B cell (primary cell): ENCODE measurements at regions not wholly inside any gene's neighbourhood (a gene's known extent, or its start where the extent isn't known, plus 50 kb on each side); places are given as distances from the start of the nearest gene placed in this dataset.

Experiments used
- ATAC-seq: fragments of 200-7000 bp; cut with Tn5 transposase; one replicate; pipeline ENCODE4 v1.10.0; 2021; ENCODE audit warnings: low read depth, mild to moderate bottlenecking, moderate number of reproducible peaks, moderate library complexity
- CTCF ChIA-PET: fragments of 350-600 bp; sonication (Branson Sonifier 250); formaldehyde crosslinking; loops from one replicate; lab custom pipeline; 2021; ENCODE audit warnings: antibody characterized with exemption, inconsistent platforms; lab: Charles Lee
- POLR2A ChIA-PET: fragments of 350-600 bp; sonication (Branson Sonifier 250); formaldehyde crosslinking; loops from one replicate; lab custom pipeline; 2021; ENCODE audit warnings: antibody characterized with exemption; lab: Charles Lee
- DNase-seq: peaks from one replicate; pipeline ENCODE4 v3.0.0; 2013
- H2AFZ ChIP-seq: 2 replicates; pipeline ENCODE4 v1.6.1; 2012; ENCODE audit warnings: mild to moderate bottlenecking, low read depth, low read length; ENCODE audit not compliant: insufficient read depth, poor library complexity, severe bottlenecking
- H3K27ac ChIP-seq, 2 donors: 1 replicate in 1 of 2; 2 replicates in 1 of 2; pipeline ENCODE4 v1.5.1; 2012 to 2013; ENCODE audit warnings: low read length in 2 of 2, mild to moderate bottlenecking in 2 of 2, moderate library complexity in 1 of 2
- H3K27me3 ChIP-seq, 4 experiments: fragments of 200-600 bp in 1 of 4; sonication (generic) in 1 of 4; replicated peaks in 1 of 4; 1 replicate in 2 of 4; 2 replicates in 2 of 4; pipeline versions ENCODE4 v1.6.1 to v1.7.0; 2013 to 2016; ENCODE audit warnings: low read length in 3 of 4, mild to moderate bottlenecking in 2 of 4, mixed read lengths in 1 of 4, moderate library complexity in 1 of 4; ENCODE audit not compliant: insufficient read depth in 4 of 4, control insufficient read depth in 3 of 4; ENCODE audit errors: control extremely low read depth in 1 of 4
- H3K36me3 ChIP-seq, 2 experiments: replicated peaks in 1 of 2; 1 replicate in 1 of 2; 2 replicates in 1 of 2; pipeline versions ENCODE4 v1.6.1 to v1.7.1; 2013; ENCODE audit warnings: low read length in 1 of 2; ENCODE audit not compliant: insufficient read depth in 2 of 2, control insufficient read depth in 1 of 2; ENCODE audit errors: control extremely low read depth in 1 of 2, extremely low read depth in 1 of 2
- H3K4me1 ChIP-seq, 2 donors: fragments of 200-600 bp in 1 of 2; sonication (generic) in 1 of 2; 1 replicate in 1 of 2; 2 replicates in 1 of 2; pipeline versions ENCODE4 v1.5.1 to v1.6.1; 2013 to 2017; ENCODE audit warnings: low read length in 2 of 2; ENCODE audit not compliant: control insufficient read depth in 2 of 2, insufficient read depth in 2 of 2
- H3K4me2 ChIP-seq: replicated peaks from 2 replicates; pipeline ENCODE3; 2012; ENCODE audit warnings: mild to moderate bottlenecking, low read depth, low read length; ENCODE audit not compliant: poor library complexity, severe bottlenecking
- H3K4me3 ChIP-seq, 5 experiments: fragments of 200-600 bp in 1 of 5; sonication (generic) in 1 of 5; 1 replicate in 3 of 5; 2 replicates in 2 of 5; pipeline versions ENCODE4 v1.5.1 to v1.7.0; 2011 to 2016; ENCODE audit warnings: low read length in 4 of 5, mild to moderate bottlenecking in 4 of 5, low read depth in 2 of 5, control low read depth in 1 of 5, moderate library complexity in 1 of 5; ENCODE audit not compliant: insufficient read depth in 1 of 5; ENCODE audit errors: control extremely low read depth in 1 of 5, extremely low read depth in 1 of 5
- H3K79me2 ChIP-seq: fragments of 200-600 bp; sonication (generic); one replicate; pipeline ENCODE4 v1.6.0; 2016; ENCODE audit warnings: low read length; ENCODE audit not compliant: control insufficient read depth, insufficient read depth
- H3K9ac ChIP-seq: fragments of 200-600 bp; sonication (generic); 2 replicates; pipeline ENCODE4 v1.6.1; 2017; ENCODE audit warnings: mild to moderate bottlenecking, low read length, moderate library complexity
- H3K9me3 ChIP-seq, 3 donors: one replicate each; pipeline versions ENCODE4 v1.6.1 to v1.7.1; 2013; ENCODE audit warnings: low read length in 2 of 3; ENCODE audit not compliant: control insufficient read depth in 2 of 3, insufficient read depth in 1 of 3; ENCODE audit errors: control extremely low read depth in 1 of 3
- H4K20me1 ChIP-seq: 2 replicates; pipeline ENCODE4 v1.6.0; 2012; ENCODE audit warnings: mild to moderate bottlenecking, low read length; ENCODE audit not compliant: insufficient read depth, control insufficient read depth, poor library complexity, severe bottlenecking
- H3K27ac Mint-ChIP-seq: one replicate; pipeline ENCODE4 v1.8.0; 2021; ENCODE audit warnings: mixed read lengths
- H3K27me3 Mint-ChIP-seq: one replicate; pipeline ENCODE4 v1.8.0; 2021; ENCODE audit warnings: mixed read lengths
- H3K4me1 Mint-ChIP-seq: one replicate; pipeline ENCODE4 v1.8.0; 2021; ENCODE audit warnings: mixed read lengths
- H3K4me3 Mint-ChIP-seq: one replicate; pipeline ENCODE4 v1.8.0; 2021; ENCODE audit warnings: mixed read lengths
- H3K9me3 Mint-ChIP-seq: one replicate; pipeline ENCODE4 v1.8.0; 2022; ENCODE audit warnings: mixed read lengths; ENCODE audit not compliant: insufficient read depth
- EZH2 ChIP-seq: IDR thresholded peaks from 2 replicates; pipeline ENCODE4 v1.6.1; 2012; ENCODE audit warnings: borderline replicate concordance, low read depth, mild to moderate bottlenecking, moderate library complexity, low read length; ENCODE audit not compliant: insufficient read depth, poor library complexity, severe bottlenecking
- WGBS: methylation state at CpG from one replicate; pipeline ENCODE4 v1.1.5; 2013; ENCODE audit warnings: missing lambda C conversion rate; ENCODE audit not compliant: insufficient coverage; 5-methylcytosine and 5-hydroxymethylcytosine counted together
- intact Hi-C: fragments of 100-400 bp; cut with micrococcal nuclease; formaldehyde crosslinking; loops from one replicate; pipeline ENCODE4 v1.10.0; 2022
- TF ChIP-seq, protein P1 (sequence below): fragments of 200-600 bp; IDR thresholded peaks from one replicate; pipeline ENCODE4 v1.8.0; 2022; ENCODE audit warnings: antibody characterized with exemption, mild to moderate bottlenecking

DNA sequence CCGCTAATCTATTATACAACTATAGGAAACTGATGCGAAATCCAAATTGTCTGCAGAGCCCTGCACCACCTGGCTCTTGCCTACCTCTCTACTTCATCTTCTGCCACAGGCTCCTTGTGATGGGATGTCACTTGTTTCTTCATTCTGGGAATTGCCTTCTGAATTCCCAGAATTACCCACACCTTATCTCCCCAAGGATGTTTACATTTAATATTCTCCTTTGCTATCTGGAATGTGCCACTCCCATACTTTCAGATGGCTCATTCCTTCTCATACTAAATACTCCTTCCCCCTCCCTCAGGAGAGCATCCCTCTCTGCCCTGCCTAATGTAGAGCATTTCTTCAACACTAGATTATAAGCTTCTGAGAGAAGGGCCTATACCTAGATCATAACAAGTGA lies 573.1 kb downstream of the GALC start:
- no peak overlapping the region for H3K27ac Mint-ChIP-seq
- TF ChIP-seq, protein P1, sequence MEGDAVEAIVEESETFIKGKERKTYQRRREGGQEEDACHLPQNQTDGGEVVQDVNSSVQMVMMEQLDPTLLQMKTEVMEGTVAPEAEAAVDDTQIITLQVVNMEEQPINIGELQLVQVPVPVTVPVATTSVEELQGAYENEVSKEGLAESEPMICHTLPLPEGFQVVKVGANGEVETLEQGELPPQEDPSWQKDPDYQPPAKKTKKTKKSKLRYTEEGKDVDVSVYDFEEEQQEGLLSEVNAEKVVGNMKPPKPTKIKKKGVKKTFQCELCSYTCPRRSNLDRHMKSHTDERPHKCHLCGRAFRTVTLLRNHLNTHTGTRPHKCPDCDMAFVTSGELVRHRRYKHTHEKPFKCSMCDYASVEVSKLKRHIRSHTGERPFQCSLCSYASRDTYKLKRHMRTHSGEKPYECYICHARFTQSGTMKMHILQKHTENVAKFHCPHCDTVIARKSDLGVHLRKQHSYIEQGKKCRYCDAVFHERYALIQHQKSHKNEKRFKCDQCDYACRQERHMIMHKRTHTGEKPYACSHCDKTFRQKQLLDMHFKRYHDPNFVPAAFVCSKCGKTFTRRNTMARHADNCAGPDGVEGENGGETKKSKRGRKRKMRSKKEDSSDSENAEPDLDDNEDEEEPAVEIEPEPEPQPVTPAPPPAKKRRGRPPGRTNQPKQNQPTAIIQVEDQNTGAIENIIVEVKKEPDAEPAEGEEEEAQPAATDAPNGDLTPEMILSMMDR = no peak
- no peak for TF ChIP-seq EZH2
- Histone ChIP-seq H2AFZ (no peak overlapping the region), H3K9me3 (peaks cover 0 to 5% (median 0%) of the 10 kb centered on the region in 3 donors), H3K4me3 (no peak overlapping the region), H3K36me3 (no peaks in the 10 kb centered on the region), H3K27me3 (no peaks in the 10 kb centered on the region), H3K4me1 (no peaks in the 10 kb centered on the region), H3K4me2 (no peak overlapping the region), H4K20me1 (no peaks in the 10 kb centered on the region), H3K9ac (no peak overlapping the region), H3K79me2 (no peaks in the 10 kb centered on the region), H3K27ac (no peak overlapping the region)
- no CpG with 5 or more reads among the region's 2 CpGs for WGBS
- no peak overlapping the region for H3K4me3 Mint-ChIP-seq
- DNase-seq = no peak
- ATAC-seq = no peak
- intact Hi-C loops = no loop called here
- ChIA-PET POLR2A (no interaction called here), CTCF (no interaction called here)
- H3K27me3 Mint-ChIP-seq = no peaks in the 10 kb centered on the region
- H3K9me3 Mint-ChIP-seq = peaks cover 4% of the 10 kb centered on the region
- H3K4me1 Mint-ChIP-seq = no peaks in the 10 kb centered on the region

- H3K9me3 ChIP-seq = peaks cover 0 to 3% (median 0%) of the 10 kb centered on the region in 3 donors
- Mint-ChIP-seq H3K9me3 (peaks cover 5% of the 10 kb centered on the region), H3K4me1 (no peaks in the 10 kb centered on the region), H3K27ac (no peak overlapping the region), H3K4me3 (no peak overlapping the region), H3K27me3 (no peaks in the 10 kb centered on the region)
- no peak overlapping the region for H3K9ac ChIP-seq
- peak; percentile 1 for DNase-seq
- no peaks in the 10 kb centered on the region for H4K20me1 ChIP-seq
- H3K27ac ChIP-seq = no peak overlapping the region
- no peak overlapping the region for H3K4me2 ChIP-seq
- H3K79me2 ChIP-seq = no peaks in the 10 kb centered on the region
- TF ChIP-seq, protein P1 = no peak
- TF ChIP-seq EZH2 = no peak
- ATAC-seq = no peak
- intact Hi-C loops = no loop called here
- 73% methylated on average over 2 of the region's 3 CpGs for WGBS
- no peaks in the 10 kb centered on the region for H3K4me1 ChIP-seq
- POLR2A ChIA-PET = no interaction called here
- H3K4me3 ChIP-seq = no peak overlapping the region
- H3K27me3 ChIP-seq = no peaks in the 10 kb centered on the region
- no peaks in the 10 kb centered on the region for H3K36me3 ChIP-seq
- no peak overlapping the region for H2AFZ ChIP-seq
- CTCF ChIA-PET = no interaction called here
These were observed 581.6 kb downstream of the GALC start for GRCh38 chr14:87411370-87411769.
